ENCODE measurements at regions not wholly inside any gene's neighbourhood (a gene's known extent, or its start where the extent isn't known, plus 50 kb on each side); places are given as distances from the start of the nearest gene placed in this dataset.
"Not testable (repeated sequence)": the region's sequence is repeated elsewhere in the genome, so short reads cannot be mapped to it uniquely, and the experiment has no call there.

GRCh38 chr9:120304896-120305295 lies 275.1 kb downstream of the CDK5RAP2 start:
- not testable (repeated sequence) for TF ChIP-seq CTCF (IDR thresholded peaks at IDR 0.05; ENCODE audit: low read length); EZH2 (optimal IDR thresholded peaks at IDR 0.05; ENCODE audit: low read depth, low read length)

Data from MM.1S (cell line).